RKO (cell line): ENCODE measurements at regions not wholly inside any gene's neighbourhood (a gene's known extent, or its start where the extent isn't known, plus 50 kb on each side); places are given as distances from the start of the nearest gene placed in this dataset.

Experiments used
- DNase-seq: peaks from one replicate; pipeline ENCODE4 v3.0.0-alpha.2; 2016; ENCODE audit warnings: low spot score

GRCh38 chr4:177047851-177048174, 255.1 kb upstream of the VEGFC start:
- DNase-seq = peak; percentile 26

- DNase-seq = no peak
Observed at GRCh38 chr4:177051473-177052060, 258.1 kb upstream of the NEIL3 start.

GRCh38 chr4:177052211-177052934, 257.3 kb upstream of the NEIL3 start:
- DNase-seq = no peak

- peak; percentile 4 for DNase-seq
Observed at GRCh38 chr4:177057186-177057585, 252.5 kb upstream of the NEIL3 start.

- DNase-seq = no peak
Observed at GRCh38 chr4:177064116-177064515, 245.6 kb upstream of the NEIL3 start.

GRCh38 chr4:177064729-177065394, 244.8 kb upstream of the NEIL3 start:
- peak; percentile 14 for DNase-seq

GRCh38 chr4:177066746-177067145, 242.9 kb upstream of the NEIL3 start:
- DNase-seq = no peak

GRCh38 chr4:177070533-177071058, 239.1 kb upstream of the NEIL3 start:
- peak; percentile 39 for DNase-seq

- no peak for DNase-seq
Observed at GRCh38 chr4:177077095-177077971, 232.3 kb upstream of the NEIL3 start.

- peak; percentile 39 for DNase-seq
Observed at GRCh38 chr4:177079327-177079726, 230.3 kb upstream of the NEIL3 start.

- no peak for DNase-seq
Observed at GRCh38 chr4:177080388-177080787, 229.3 kb upstream of the NEIL3 start.

- DNase-seq = no peak
Observed at GRCh38 chr4:177087060-177087459, 222.6 kb upstream of the NEIL3 start.

- DNase-seq = no peak
Observed at GRCh38 chr4:177087499-177087898, 222.2 kb upstream of the NEIL3 start.

- DNase-seq = no peak
Observed at GRCh38 chr4:177091515-177091914, 218.2 kb upstream of the NEIL3 start.

GRCh38 chr4:177092807-177093206, 216.9 kb upstream of the NEIL3 start:
- no peak for DNase-seq

GRCh38 chr4:177093964-177094363, 215.7 kb upstream of the NEIL3 start:
- no peak for DNase-seq

GRCh38 chr4:177097291-177097690, 212.4 kb upstream of the NEIL3 start:
- no peak for DNase-seq

- no peak for DNase-seq
Observed at GRCh38 chr4:177099211-177099610, 210.5 kb upstream of the NEIL3 start.

GRCh38 chr4:177100307-177100706, 209.4 kb upstream of the NEIL3 start:
- no peak for DNase-seq

GRCh38 chr4:177103619-177104018, 206.1 kb upstream of the NEIL3 start:
- DNase-seq = no peak

- DNase-seq = no peak
Observed at GRCh38 chr4:177105536-177105935, 204.1 kb upstream of the NEIL3 start.

- peak; percentile 23 for DNase-seq
Observed at GRCh38 chr4:177107288-177107921, 202.3 kb upstream of the NEIL3 start.
